ENCODE measurements at regions not wholly inside any gene's neighbourhood (a gene's known extent, or its start where the extent isn't known, plus 50 kb on each side); places are given as distances from the start of the nearest gene placed in this dataset.

DNA sequence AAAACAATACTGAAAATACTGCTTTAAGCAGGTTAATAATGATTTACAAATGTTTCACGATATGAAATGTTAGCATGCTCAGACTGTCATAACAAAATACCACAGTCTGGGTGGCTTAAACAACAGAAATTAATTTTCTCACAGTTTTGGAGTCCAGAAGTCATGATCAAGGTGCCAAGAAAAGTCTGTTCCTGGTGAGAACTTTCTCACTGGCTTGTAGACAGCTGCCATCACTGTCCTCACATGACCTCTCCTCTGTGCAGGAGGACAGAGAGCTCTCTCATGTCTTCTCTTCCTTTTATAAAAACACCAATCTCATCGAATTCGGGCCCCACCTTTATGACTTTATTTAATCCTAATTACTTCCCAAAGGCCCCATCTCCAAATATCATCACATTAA is 426.7 kb downstream of the KLHL13 start:
- Mint-ChIP-seq H3K9me3 (ENCODE audit: unreplicated experiment) (peaks cover 52% of the 10 kb centered on the region), H3K27ac (ENCODE audit: unreplicated experiment) (no peak overlapping the region), H3K36me3 (ENCODE audit: unreplicated experiment) (no peaks in the 10 kb centered on the region), H3K27me3 (ENCODE audit: unreplicated experiment) (no peaks in the 10 kb centered on the region), H3K4me3 (ENCODE audit: unreplicated experiment) (no peak overlapping the region), H3K4me1 (ENCODE audit: unreplicated experiment) (no peaks in the 10 kb centered on the region)
- TF ChIP-seq, protein P1, sequence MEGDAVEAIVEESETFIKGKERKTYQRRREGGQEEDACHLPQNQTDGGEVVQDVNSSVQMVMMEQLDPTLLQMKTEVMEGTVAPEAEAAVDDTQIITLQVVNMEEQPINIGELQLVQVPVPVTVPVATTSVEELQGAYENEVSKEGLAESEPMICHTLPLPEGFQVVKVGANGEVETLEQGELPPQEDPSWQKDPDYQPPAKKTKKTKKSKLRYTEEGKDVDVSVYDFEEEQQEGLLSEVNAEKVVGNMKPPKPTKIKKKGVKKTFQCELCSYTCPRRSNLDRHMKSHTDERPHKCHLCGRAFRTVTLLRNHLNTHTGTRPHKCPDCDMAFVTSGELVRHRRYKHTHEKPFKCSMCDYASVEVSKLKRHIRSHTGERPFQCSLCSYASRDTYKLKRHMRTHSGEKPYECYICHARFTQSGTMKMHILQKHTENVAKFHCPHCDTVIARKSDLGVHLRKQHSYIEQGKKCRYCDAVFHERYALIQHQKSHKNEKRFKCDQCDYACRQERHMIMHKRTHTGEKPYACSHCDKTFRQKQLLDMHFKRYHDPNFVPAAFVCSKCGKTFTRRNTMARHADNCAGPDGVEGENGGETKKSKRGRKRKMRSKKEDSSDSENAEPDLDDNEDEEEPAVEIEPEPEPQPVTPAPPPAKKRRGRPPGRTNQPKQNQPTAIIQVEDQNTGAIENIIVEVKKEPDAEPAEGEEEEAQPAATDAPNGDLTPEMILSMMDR (IDR thresholded peaks at IDR 0.05), result no peak
- DNase-seq (ENCODE audit: extremely low spot score, unreplicated experiment), result no peak

DNA sequence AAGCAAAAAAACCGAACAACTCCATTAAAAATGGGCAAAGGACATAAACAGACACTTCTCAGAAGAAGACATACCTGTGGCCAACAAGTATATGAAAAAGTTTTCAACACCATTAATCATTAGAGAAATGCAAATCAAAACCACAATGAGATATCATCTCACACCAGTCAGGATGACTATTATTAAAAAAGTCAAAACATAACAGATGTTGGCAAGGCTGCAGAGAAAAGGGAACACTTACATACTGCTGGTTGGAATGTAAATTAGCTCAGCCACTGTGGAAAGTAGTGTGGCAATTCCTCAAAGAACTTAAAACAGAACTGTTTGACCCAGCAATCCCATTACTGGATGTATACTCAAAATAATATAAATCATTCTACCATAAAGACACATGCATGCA is 436.3 kb downstream of the KLHL13 start:
- H3K9me3 Mint-ChIP-seq (ENCODE audit: unreplicated experiment), result peaks cover 43% of the 10 kb centered on the region
- TF ChIP-seq, protein P1 (IDR thresholded peaks at IDR 0.05), result no peak
- H3K27ac Mint-ChIP-seq (ENCODE audit: unreplicated experiment), result no peak overlapping the region

DNA sequence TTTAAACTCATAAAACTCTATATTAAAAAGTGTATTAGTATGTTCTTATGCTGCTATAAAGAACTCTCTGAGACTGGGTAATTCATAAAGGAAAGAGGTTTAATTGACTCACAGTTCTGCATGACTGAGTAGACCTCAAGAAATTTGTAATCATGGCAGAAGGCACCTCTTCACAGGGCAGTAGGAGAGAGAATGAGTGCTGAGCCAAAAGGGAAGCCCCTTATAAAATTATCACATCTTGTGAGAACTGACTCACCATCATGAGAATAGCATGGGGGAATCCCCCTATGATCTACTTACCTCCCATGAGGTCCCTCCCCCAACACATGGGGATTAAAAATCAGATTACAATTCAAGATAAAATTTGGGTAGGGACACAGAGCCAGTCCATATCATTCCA is 463.2 kb downstream of the KLHL13 start:
- DNase-seq (ENCODE audit: extremely low spot score, unreplicated experiment), result no peak
- Mint-ChIP-seq H3K36me3 (ENCODE audit: unreplicated experiment) (no peaks in the 10 kb centered on the region), H3K27ac (ENCODE audit: unreplicated experiment) (no peak overlapping the region), H3K4me3 (ENCODE audit: unreplicated experiment) (no peak overlapping the region), H3K27me3 (ENCODE audit: unreplicated experiment) (no peaks in the 10 kb centered on the region), H3K9me3 (ENCODE audit: unreplicated experiment) (peaks cover 30% of the 10 kb centered on the region), H3K4me1 (ENCODE audit: unreplicated experiment) (no peaks in the 10 kb centered on the region)
- TF ChIP-seq, protein P1 (IDR thresholded peaks at IDR 0.05), result no peak

More for the DNA sequence above, 436.3 kb downstream of the KLHL13 start:
- no peaks in the 10 kb centered on the region for H3K4me1 Mint-ChIP-seq (ENCODE audit: unreplicated experiment)
- no peak overlapping the region for H3K4me3 Mint-ChIP-seq (ENCODE audit: unreplicated experiment)
- DNase-seq (ENCODE audit: extremely low spot score, unreplicated experiment), result no peak
- no peaks in the 10 kb centered on the region for H3K36me3 Mint-ChIP-seq (ENCODE audit: unreplicated experiment)
- H3K27me3 Mint-ChIP-seq (ENCODE audit: unreplicated experiment), result no peaks in the 10 kb centered on the region

DNA sequence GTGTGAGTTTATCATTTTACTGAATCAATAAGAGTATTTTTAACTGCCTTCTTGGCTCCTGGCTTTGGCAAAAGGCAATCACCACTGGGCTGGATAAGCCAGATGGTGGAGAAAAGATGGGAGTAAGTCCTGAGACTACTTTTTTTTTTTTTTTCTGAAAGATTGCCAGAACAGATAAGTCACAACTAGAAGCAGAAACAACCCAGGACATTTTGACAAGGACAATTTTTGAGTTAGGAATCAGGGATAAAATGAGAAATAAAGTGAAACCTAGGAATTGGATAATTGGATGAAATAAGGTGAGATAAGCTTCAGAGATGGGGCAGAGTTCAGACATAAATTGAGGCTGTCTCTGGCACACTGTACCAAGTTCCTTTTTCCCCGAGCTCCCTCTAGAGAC is 471.0 kb downstream of the KLHL13 start:
- H3K9me3 Mint-ChIP-seq (ENCODE audit: unreplicated experiment), result peaks cover 26% of the 10 kb centered on the region
- H3K4me3 Mint-ChIP-seq (ENCODE audit: unreplicated experiment), result no peak overlapping the region
- no peaks in the 10 kb centered on the region for H3K27me3 Mint-ChIP-seq (ENCODE audit: unreplicated experiment)
- no peaks in the 10 kb centered on the region for H3K4me1 Mint-ChIP-seq (ENCODE audit: unreplicated experiment)
- TF ChIP-seq, protein P1 (IDR thresholded peaks at IDR 0.05), result no peak
- no peaks in the 10 kb centered on the region for H3K36me3 Mint-ChIP-seq (ENCODE audit: unreplicated experiment)
- H3K27ac Mint-ChIP-seq (ENCODE audit: unreplicated experiment), result no peak overlapping the region
- no peak for DNase-seq (ENCODE audit: extremely low spot score, unreplicated experiment)

DNA sequence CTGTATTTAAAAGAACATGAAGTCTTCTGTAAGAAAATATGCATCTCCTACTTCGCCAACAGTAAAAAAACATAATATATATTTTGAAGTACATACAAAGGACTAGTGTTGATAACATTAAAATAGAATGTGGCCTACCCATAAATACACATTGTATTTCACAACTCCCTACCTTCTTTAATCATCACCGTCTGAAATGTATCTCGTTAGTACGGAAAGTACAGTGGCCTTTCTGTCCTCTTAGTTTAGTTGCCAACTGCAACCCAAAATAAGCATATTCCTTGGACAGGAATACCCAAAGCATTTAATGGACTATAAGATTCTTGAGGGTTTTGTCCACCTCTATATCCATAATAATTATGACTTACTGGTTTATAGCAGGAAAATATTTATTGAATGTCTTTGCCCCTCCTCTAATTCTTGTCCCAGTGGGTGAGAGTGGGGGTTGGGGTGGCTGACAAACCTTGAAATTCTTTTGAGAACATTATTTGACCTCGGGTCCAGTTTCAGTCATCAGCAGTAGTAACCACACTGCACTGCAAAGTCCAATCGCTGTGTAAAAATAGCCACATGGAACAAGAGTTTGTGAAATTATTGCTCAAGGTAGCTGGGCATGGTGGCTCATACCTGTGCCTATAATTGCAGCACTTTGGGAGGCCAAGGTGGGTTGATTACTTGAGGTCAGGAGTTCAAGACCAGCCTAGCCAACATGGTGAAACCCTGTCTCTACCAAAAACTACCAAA is 474.5 kb downstream of the KLHL13 start:
- TF ChIP-seq, protein P1 (IDR thresholded peaks at IDR 0.05), result no peak
- no peak overlapping the region for H3K27ac Mint-ChIP-seq (ENCODE audit: unreplicated experiment)
- no peak for DNase-seq (ENCODE audit: extremely low spot score, unreplicated experiment)
- H3K4me1 Mint-ChIP-seq (ENCODE audit: unreplicated experiment), result no peaks in the 10 kb centered on the region
- H3K4me3 Mint-ChIP-seq (ENCODE audit: unreplicated experiment), result no peak overlapping the region
- H3K9me3 Mint-ChIP-seq (ENCODE audit: unreplicated experiment), result peaks cover 11% of the 10 kb centered on the region
- no peaks in the 10 kb centered on the region for H3K36me3 Mint-ChIP-seq (ENCODE audit: unreplicated experiment)
- no peaks in the 10 kb centered on the region for H3K27me3 Mint-ChIP-seq (ENCODE audit: unreplicated experiment)
